ENCODE measurements at regions not wholly inside any gene's neighbourhood (a gene's known extent, or its start where the extent isn't known, plus 50 kb on each side); places are given as distances from the start of the nearest gene placed in this dataset.

- DNase-seq (ENCODE audit: low read depth in 1 of 2, low spot score in 1 of 2): no peak
- Histone ChIP-seq H3K27ac (replicated peaks) (no peak overlapping the region), H3K27me3 (ENCODE audit: insufficient read depth, poor library complexity, severe bottlenecking) (no peaks in the 10 kb centered on the region), H3K4me3 (replicated peaks; ENCODE audit: insufficient read depth, low read length) (no peak overlapping the region)
- TF ChIP-seq POLR2AphosphoS5 (IDR thresholded peaks at IDR 0.05; ENCODE audit: low read depth) (no peak), REST (IDR thresholded peaks at IDR 0.05; ENCODE audit: insufficient replicate concordance, low read depth) (no peak), SPI1 (IDR thresholded peaks at IDR 0.05; ENCODE audit: borderline replicate concordance, low read depth) (no peak), GABPA (IDR thresholded peaks at IDR 0.05; ENCODE audit: low read depth) (no peak), CTCF (IDR thresholded peaks at IDR 0.05; ENCODE audit: insufficient read depth, low read length) (no peak)
These were observed 313.7 kb upstream of the DCN start for GRCh38 chr12:91496337-91496736.

GRCh38 chr12:91493308-91493707 is 310.7 kb upstream of the DCN start:
- TF ChIP-seq REST (IDR thresholded peaks at IDR 0.05; ENCODE audit: insufficient replicate concordance, low read depth) (no peak), GABPA (IDR thresholded peaks at IDR 0.05; ENCODE audit: low read depth) (no peak), POLR2AphosphoS5 (IDR thresholded peaks at IDR 0.05; ENCODE audit: low read depth) (no peak), SPI1 (IDR thresholded peaks at IDR 0.05; ENCODE audit: borderline replicate concordance, low read depth) (no peak), CTCF (IDR thresholded peaks at IDR 0.05; ENCODE audit: insufficient read depth, low read length) (no peak)
- H3K27ac ChIP-seq (replicated peaks): no peak overlapping the region
- no peak overlapping the region for H3K4me3 ChIP-seq (replicated peaks; ENCODE audit: insufficient read depth, low read length)
- no peak for DNase-seq (ENCODE audit: low read depth in 1 of 2, low spot score in 1 of 2)
- H3K27me3 ChIP-seq (ENCODE audit: insufficient read depth, poor library complexity, severe bottlenecking): no peaks in the 10 kb centered on the region

- Histone ChIP-seq H3K27ac (replicated peaks) (no peak overlapping the region), H3K4me3 (replicated peaks; ENCODE audit: insufficient read depth, low read length) (no peak overlapping the region), H3K27me3 (ENCODE audit: insufficient read depth, poor library complexity, severe bottlenecking) (no peaks in the 10 kb centered on the region)
- TF ChIP-seq SPI1 (IDR thresholded peaks at IDR 0.05; ENCODE audit: borderline replicate concordance, low read depth): no peak
- no peak for DNase-seq (ENCODE audit: low read depth in 1 of 2, low spot score in 1 of 2)
These were observed 310.0 kb upstream of the DCN start for GRCh38 chr12:91492648-91493047.

- H3K27ac ChIP-seq (replicated peaks): no peak overlapping the region
- DNase-seq (ENCODE audit: low read depth in 1 of 2, low spot score in 1 of 2): no peak
- H3K27me3 ChIP-seq (ENCODE audit: insufficient read depth, poor library complexity, severe bottlenecking): no peaks in the 10 kb centered on the region
- TF ChIP-seq CTCF (IDR thresholded peaks at IDR 0.05; ENCODE audit: insufficient read depth, low read length): no peak
- no peak for TF ChIP-seq GABPA (IDR thresholded peaks at IDR 0.05; ENCODE audit: low read depth)
- no peak for TF ChIP-seq REST (IDR thresholded peaks at IDR 0.05; ENCODE audit: insufficient replicate concordance, low read depth)
- TF ChIP-seq SPI1 (IDR thresholded peaks at IDR 0.05; ENCODE audit: borderline replicate concordance, low read depth): no peak
- no peak for TF ChIP-seq POLR2AphosphoS5 (IDR thresholded peaks at IDR 0.05; ENCODE audit: low read depth)
- H3K4me3 ChIP-seq (replicated peaks; ENCODE audit: insufficient read depth, low read length): no peak overlapping the region
These were observed 308.2 kb upstream of the DCN start for GRCh38 chr12:91490667-91491311.
